RWPE1 (cell line): ENCODE measurements at regions not wholly inside any gene's neighbourhood (a gene's known extent, or its start where the extent isn't known, plus 50 kb on each side); places are given as distances from the start of the nearest gene placed in this dataset.

Experiments used
- CTCF ChIA-PET: fragments of 350-600 bp; sonication (Branson Sonifier 250); formaldehyde crosslinking; extraction: SDS; loops from one replicate; lab custom pipeline; 2021; lab: Yijun Ruan, JAX
- POLR2A ChIA-PET: fragments of 400-600 bp; formaldehyde crosslinking; extraction: SDS; loops from one replicate; lab custom pipeline; 2020; ENCODE audit warnings: antibody characterized with exemption; ENCODE audit not compliant: low non-redundant PET; lab: Yijun Ruan, JAX
- DNase-seq: peaks from one replicate; pipeline ENCODE4 v3.0.0; 2012; ENCODE audit warnings: low spot score
- H3K27ac ChIP-seq: fragments of 450-650 bp; 2 replicates; pipeline ENCODE4 v1.5.1; 2017
- CTCF ChIP-seq: fragments of 450-650 bp; conservative IDR thresholded peaks from 2 replicates; pipeline ENCODE4 v1.5.1; 2017; ENCODE audit warnings: low read depth, mild to moderate bottlenecking

DNA sequence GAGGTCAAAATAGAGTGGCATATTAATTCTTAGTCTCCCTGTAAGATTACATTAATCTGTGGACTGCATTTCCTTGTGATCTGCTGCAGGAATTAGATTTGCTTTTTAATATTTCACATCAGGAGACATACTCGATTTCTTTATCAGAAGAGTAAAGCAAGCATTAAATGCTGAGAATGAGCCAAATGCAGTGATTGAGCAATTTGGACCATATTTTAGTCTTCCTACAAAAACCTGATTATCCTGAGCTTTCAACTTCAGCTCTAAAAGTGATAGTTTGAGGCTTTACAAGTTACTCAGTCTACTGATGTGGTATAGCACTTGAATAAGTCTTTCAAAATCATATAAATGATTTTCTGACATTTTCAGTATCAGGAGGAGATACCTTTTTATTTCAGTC, 774.3 kb upstream of the RAB6C start:
- ChIA-PET POLR2A (no interaction called here), CTCF (no interaction called here)
- TF ChIP-seq CTCF: no peak
- no peak for DNase-seq
- H3K27ac ChIP-seq: no peak overlapping the region

- ChIA-PET POLR2A (no interaction called here), CTCF (no interaction called here)
- no peak overlapping the region for H3K27ac ChIP-seq
- no peak for DNase-seq
- TF ChIP-seq CTCF: no peak
Observed at GRCh38 chr2:129205766-129206165, 773.7 kb upstream of the RAB6C start.

DNA sequence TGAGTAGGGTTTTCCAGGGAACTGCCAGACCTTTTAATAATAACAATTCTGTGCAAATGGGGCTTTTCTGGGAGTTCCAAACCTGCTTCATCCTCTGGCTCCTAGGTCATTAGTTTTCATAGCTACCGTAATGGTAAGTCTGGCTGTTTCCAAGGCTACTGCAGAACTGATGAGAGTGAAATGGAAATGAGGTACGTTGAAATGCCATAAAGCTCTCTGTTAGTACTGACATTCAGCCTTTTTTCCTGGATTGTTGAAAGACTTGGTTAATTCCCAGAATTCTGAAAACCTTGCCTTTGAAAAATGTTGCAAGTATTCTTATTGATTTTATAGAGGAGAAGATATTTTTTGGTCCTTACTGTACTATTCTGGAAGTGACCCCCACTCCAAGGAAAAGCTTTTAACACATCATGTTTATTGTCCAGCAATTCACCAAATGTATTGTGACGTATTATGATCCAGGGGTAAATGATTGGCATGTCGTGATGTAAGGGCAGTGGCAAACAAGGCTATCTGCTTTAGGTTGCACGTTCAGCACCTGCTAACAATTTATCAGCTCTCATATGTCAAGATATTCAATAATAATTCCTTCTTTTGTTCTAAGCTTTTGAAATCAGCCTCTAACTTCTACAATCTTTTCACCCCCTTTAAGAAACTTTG, 767.0 kb upstream of the RAB6C start:
- no peak for DNase-seq
- no peak overlapping the region for H3K27ac ChIP-seq
- CTCF ChIA-PET: no interaction called here
- POLR2A ChIA-PET: no interaction called here
- no peak for TF ChIP-seq CTCF

- CTCF ChIA-PET: no interaction called here
- no peak for TF ChIP-seq CTCF
Observed at GRCh38 chr2:129224022-129224421, 755.4 kb upstream of the RAB6C start.

GRCh38 chr2:129224486-129224885, 755.0 kb upstream of the RAB6C start:
- DNase-seq: no peak
- CTCF ChIA-PET: interaction anchor here (0.7 kb wide), 1 partner anchor 27 kb away, joined by 3 read pairs; no protein-coding TSS in a partner anchor
- POLR2A ChIA-PET: no interaction called here
- TF ChIP-seq CTCF: no peak
- H3K27ac ChIP-seq: no peak overlapping the region

More at GRCh38 chr2:129224022-129224421, 755.4 kb upstream of the RAB6C start:
- DNase-seq: no peak
- H3K27ac ChIP-seq: no peak overlapping the region
- POLR2A ChIA-PET: no interaction called here

GRCh38 chr2:129229196-129229595, 750.3 kb upstream of the RAB6C start:
- DNase-seq: no peak
- no peak for TF ChIP-seq CTCF
- no peak overlapping the region for H3K27ac ChIP-seq
- POLR2A ChIA-PET: no interaction called here
- CTCF ChIA-PET: no interaction called here
